GM10266 (cell line): ENCODE measurements at regions not wholly inside any gene's neighbourhood (a gene's known extent, or its start where the extent isn't known, plus 50 kb on each side); places are given as distances from the start of the nearest gene placed in this dataset.

ENCODE experiments used
- DNase-seq: peaks from one replicate; pipeline ENCODE4 v3.0.0; 2012; ENCODE audit errors: extremely low spot score
- TF ChIP-seq, protein P1 (sequence below): IDR thresholded peaks from 2 replicates; pipeline ENCODE4 v1.5.1; 2012; ENCODE audit warnings: mild to moderate bottlenecking, low read depth; ENCODE audit not compliant: control insufficient read depth, insufficient read depth; ENCODE audit errors: missing control alignments

DNA sequence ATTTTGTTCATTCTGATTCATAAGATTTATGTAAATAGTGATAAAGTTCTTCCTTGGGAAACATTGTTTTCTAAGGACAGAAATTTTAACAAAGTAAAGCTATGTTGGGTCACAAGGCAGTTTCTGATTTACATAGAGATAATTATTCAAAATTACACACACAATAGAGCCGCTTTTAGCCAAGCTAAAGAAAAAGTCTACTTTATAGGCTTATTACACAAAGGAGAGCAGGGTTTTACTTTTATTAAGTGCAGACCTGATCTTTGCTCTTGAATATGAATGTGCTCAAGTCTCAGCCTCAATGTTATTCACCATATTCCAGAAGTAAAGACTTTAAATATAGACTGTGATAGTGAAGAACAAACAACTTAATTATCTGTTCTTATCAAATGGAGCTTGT is 787.8 kb upstream of the LINC00305 start:
- TF ChIP-seq, protein P1, sequence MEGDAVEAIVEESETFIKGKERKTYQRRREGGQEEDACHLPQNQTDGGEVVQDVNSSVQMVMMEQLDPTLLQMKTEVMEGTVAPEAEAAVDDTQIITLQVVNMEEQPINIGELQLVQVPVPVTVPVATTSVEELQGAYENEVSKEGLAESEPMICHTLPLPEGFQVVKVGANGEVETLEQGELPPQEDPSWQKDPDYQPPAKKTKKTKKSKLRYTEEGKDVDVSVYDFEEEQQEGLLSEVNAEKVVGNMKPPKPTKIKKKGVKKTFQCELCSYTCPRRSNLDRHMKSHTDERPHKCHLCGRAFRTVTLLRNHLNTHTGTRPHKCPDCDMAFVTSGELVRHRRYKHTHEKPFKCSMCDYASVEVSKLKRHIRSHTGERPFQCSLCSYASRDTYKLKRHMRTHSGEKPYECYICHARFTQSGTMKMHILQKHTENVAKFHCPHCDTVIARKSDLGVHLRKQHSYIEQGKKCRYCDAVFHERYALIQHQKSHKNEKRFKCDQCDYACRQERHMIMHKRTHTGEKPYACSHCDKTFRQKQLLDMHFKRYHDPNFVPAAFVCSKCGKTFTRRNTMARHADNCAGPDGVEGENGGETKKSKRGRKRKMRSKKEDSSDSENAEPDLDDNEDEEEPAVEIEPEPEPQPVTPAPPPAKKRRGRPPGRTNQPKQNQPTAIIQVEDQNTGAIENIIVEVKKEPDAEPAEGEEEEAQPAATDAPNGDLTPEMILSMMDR = no peak

DNA sequence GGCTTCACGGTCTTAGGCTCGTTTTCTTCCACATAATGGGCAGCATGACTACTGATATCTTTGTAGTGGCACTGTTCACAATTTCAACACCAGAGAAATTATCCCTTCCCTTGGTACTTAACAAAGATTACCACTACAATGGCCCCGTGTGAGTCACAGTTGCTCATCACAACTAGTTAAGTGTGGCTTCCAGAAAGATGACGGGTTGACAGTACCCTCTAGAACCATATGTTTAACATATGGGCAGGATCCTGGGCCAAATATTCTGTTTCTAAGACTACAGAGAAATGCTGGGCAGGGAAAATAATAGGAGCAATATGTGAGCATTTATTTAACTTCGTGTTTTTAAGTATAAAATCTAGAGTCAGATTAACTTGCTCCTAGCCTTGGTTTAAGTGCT is 780.1 kb upstream of the LINC00305 start:
- TF ChIP-seq, protein P1 = no peak
- DNase-seq = no peak

More for the DNA sequence above, 787.8 kb upstream of the LINC00305 start:
- DNase-seq = no peak

DNA sequence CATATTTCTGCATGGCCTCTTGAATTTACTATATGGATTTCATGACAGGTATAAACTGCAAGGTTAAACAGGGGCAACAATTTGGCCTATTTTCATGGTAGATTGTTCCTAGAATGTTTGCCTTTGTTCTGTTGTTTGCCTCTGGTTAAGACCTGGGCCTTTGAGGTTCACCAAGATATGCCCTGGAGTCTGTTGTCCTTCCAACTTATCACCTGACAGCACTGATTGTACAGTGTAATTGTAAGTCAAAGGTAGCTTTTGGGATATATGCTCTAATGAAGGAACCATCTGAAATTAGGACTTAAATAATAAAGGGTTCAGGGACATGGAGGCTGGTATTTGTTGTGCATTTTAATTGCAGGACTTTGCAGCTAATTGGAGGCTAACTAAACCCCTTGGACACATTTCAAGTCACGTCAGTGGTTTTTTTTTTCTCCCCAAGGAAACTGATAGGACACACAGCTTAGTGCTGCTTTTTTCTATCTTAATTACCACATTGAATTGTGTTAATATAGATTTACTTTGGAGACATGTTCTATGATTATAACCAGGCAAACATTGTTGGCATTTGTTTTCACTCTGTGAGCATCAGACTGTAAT is 771.2 kb upstream of the LINC00305 start:
- TF ChIP-seq, protein P1 = no peak
- DNase-seq = no peak

DNA sequence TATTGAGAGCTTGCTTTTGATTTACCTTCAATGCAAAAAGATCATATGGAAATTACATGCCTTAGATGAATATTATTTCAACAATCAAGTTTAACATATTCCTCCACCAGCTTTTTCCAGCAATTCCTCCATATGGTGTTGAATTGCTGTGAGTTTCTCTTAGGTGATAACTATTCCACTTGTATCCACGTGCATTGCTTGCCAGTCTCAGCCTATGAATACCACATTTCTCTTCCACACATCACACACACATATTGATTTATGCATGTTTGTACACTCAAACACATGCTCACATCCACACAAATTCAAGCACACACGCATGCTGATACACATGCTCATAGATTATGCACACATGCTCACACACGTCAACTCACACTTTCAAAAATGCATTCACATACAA is 770.0 kb upstream of the LINC00305 start:
- no peak for DNase-seq
- TF ChIP-seq, protein P1 = no peak

DNA sequence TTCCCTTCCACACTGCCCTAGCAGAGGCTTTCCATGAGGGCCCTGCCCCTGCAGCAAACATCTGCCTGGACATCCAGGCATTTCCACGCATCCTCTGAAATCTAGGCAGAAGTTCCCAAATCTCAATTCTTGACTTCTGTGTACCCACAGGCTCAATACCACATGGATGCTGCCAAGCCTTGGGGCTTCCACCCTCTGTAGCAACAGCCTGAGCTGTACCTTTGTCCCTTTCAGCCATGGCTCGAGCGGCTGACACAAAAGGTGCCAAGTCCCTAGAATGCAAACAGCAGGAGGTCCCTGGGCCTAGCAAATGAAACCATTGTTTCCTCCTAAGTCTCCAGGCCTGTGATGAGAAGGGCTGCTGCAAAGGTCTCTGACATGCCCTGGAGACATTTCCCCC is 744.5 kb upstream of the LINC00305 start:
- TF ChIP-seq, protein P1 = no peak
- DNase-seq = no peak

DNA sequence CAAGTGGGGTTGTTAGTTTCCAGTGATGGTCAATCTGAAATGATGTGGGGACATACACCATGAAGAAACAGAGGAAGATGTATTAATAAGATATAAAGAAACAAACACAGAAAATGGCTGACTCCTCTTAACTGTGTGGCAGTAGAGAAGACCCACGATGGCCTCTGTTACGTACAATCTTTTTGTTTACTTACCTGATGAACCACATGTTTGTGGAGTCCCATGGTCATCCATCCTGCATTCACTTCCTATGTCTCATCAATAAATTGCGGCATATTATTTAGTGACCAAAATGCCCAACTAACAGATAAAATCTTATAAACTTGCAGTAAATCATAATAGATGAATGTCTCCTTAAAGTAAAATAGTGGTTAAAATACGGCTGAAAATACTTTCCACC is 740.1 kb upstream of the LINC00305 start:
- no peak for DNase-seq
- TF ChIP-seq, protein P1 = no peak

DNA sequence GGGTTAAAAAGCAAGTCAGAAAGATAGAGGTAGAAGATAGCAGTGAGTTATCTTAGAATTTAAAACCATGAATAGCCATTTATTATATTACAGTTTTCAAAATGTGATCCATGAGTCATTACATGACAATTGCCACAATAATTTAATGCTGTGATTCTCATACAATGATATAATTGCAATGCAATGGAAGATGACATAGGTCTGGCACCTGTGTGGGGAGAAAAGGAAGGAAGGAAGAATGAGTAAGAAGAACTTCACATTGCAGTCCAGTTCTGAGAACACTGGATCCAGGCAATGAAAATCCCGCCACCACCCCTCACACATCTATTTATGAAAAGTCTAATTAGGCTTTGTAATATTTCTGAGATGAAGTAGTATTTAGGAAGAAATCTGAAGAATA is 738.1 kb upstream of the LINC00305 start:
- no peak for DNase-seq
- TF ChIP-seq, protein P1 = no peak
